HG03432 (cell line): ENCODE measurements at regions not wholly inside any gene's neighbourhood (a gene's known extent, or its start where the extent isn't known, plus 50 kb on each side); places are given as distances from the start of the nearest gene placed in this dataset.

Source experiments
- ATAC-seq: cut with Tn5 transposase; IDR thresholded peaks from one replicate; pipeline ENCODE4 v1.9.1; 2021; ENCODE audit warnings: mild to moderate bottlenecking, moderate library complexity; ENCODE audit not compliant: unreplicated experiment

GRCh38 chr11:80517701-80518100 is 1076.9 kb upstream of the TENM4 start:
- ATAC-seq: no peak

- peak; percentile 74 for ATAC-seq
Observed at GRCh38 chr11:80515097-80515496, 1074.3 kb upstream of the TENM4 start.

GRCh38 chr11:80512491-80512890 is 1071.7 kb upstream of the TENM4 start:
- ATAC-seq: no peak

GRCh38 chr11:80505771-80506170 is 1064.9 kb upstream of the TENM4 start:
- no peak for ATAC-seq

- ATAC-seq: no peak
Observed at GRCh38 chr11:80503990-80504389, 1063.2 kb upstream of the TENM4 start.

GRCh38 chr11:80502511-80502910 is 1061.7 kb upstream of the TENM4 start:
- no peak for ATAC-seq

- no peak for ATAC-seq
Observed at GRCh38 chr11:80495116-80495515, 1054.3 kb upstream of the TENM4 start.

GRCh38 chr11:80487952-80488351 is 1047.1 kb upstream of the TENM4 start:
- ATAC-seq: no peak

- no peak for ATAC-seq
Observed at GRCh38 chr11:80486678-80487077, 1045.8 kb upstream of the TENM4 start.

GRCh38 chr11:80477178-80477577 is 1036.3 kb upstream of the TENM4 start:
- no peak for ATAC-seq

GRCh38 chr11:80473562-80473961 is 1032.7 kb upstream of the TENM4 start:
- ATAC-seq: peak; percentile 90

GRCh38 chr11:80469871-80470270 is 1029.0 kb upstream of the TENM4 start:
- no peak for ATAC-seq

GRCh38 chr11:80466570-80466969 is 1025.7 kb upstream of the TENM4 start:
- ATAC-seq: no peak

GRCh38 chr11:80462211-80462610 is 1021.4 kb upstream of the TENM4 start:
- ATAC-seq: no peak

- no peak for ATAC-seq
Observed at GRCh38 chr11:80458376-80458775, 1017.5 kb upstream of the TENM4 start.

GRCh38 chr11:80457823-80458222 is 1017.0 kb upstream of the TENM4 start:
- ATAC-seq: no peak

- no peak for ATAC-seq
Observed at GRCh38 chr11:80455818-80456217, 1015.0 kb upstream of the TENM4 start.

- ATAC-seq: no peak
Observed at GRCh38 chr11:80451105-80451504, 1010.3 kb upstream of the TENM4 start.

- ATAC-seq: no peak
Observed at GRCh38 chr11:80448709-80449108, 1007.9 kb upstream of the TENM4 start.

- no peak for ATAC-seq
Observed at GRCh38 chr11:80443177-80443576, 1002.3 kb upstream of the TENM4 start.

- no peak for ATAC-seq
Observed at GRCh38 chr11:80441821-80442220, 1001.0 kb upstream of the TENM4 start.

GRCh38 chr11:80440835-80441234 is 1000.0 kb upstream of the TENM4 start:
- no peak for ATAC-seq

GRCh38 chr11:80436547-80436946 is 995.7 kb upstream of the TENM4 start:
- no peak for ATAC-seq

- ATAC-seq: no peak
Observed at GRCh38 chr11:80435345-80435744, 994.5 kb upstream of the TENM4 start.
